ENCODE measurements at regions not wholly inside any gene's neighbourhood (a gene's known extent, or its start where the extent isn't known, plus 50 kb on each side); places are given as distances from the start of the nearest gene placed in this dataset.
A peak's percentile ranks its signal among the peaks of the same experiment; 100 is the strongest.

DNA sequence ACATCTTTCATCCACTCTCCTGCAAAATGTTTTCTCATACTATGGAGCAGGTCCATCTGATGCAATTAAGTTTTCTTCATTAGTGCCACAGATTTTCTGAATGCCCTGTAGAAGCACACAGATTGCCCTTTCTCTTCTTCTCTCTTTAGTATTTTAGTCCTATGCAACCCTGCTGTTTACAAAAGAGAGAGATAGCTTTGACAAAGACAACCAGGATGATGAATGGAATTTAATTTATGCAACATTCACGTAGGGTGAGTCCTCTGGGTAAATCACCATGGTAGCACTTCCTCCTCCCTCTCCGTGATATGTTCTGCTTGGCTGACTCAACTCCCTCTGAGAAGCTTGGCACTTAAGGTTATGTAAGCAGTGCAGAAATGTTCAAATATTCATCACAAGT is 400.9 kb upstream of the PDE3A start:
- H3K23ac ChIP-seq (ENCODE audit: low read depth, low read length, poor library complexity), result no peak overlapping the region
- no peak overlapping the region for H2BK5ac ChIP-seq (ENCODE audit: low read length)
- no peak overlapping the region for H2BK15ac ChIP-seq (ENCODE audit: low read length)
- no peak overlapping the region for H4K91ac ChIP-seq (ENCODE audit: low read depth, low read length, poor library complexity)
- no peak overlapping the region for H2BK12ac ChIP-seq (ENCODE audit: low read length)
- H4K8ac ChIP-seq (ENCODE audit: low read depth, low read length), result no peak overlapping the region
- no peaks in the 10 kb centered on the region for H3K27me3 ChIP-seq (ENCODE audit: control insufficient read depth in 3 of 3, insufficient read depth in 3 of 3, low read depth in 1 of 3, low read length in 3 of 3)
- no peak for DNase-seq (ENCODE audit: low spot score)
- no peak overlapping the region for H3K4me3 ChIP-seq (ENCODE audit: low read length in 2 of 2)
- H3K4me1 ChIP-seq (ENCODE audit: control insufficient read depth in 2 of 2, insufficient read depth in 1 of 2, low read depth in 1 of 2, low read length in 2 of 2), result peaks cover 7 to 49% of the 10 kb centered on the region in 2 donors
- H3K36me3 ChIP-seq (replicated peaks in 1 of 2; ENCODE audit: control insufficient read depth in 2 of 2, insufficient read depth in 2 of 2, low read length in 2 of 2), result no peaks in the 10 kb centered on the region
- no peak overlapping the region for H3K4me2 ChIP-seq (ENCODE audit: insufficient read depth, low read length, poor library complexity, severe bottlenecking)
- no peak overlapping the region for H3K4ac ChIP-seq (ENCODE audit: low read length)
- H3K18ac ChIP-seq (ENCODE audit: low read length), result no peak overlapping the region
- no peaks in the 10 kb centered on the region for H3K9me3 ChIP-seq (replicated peaks in 1 of 2; ENCODE audit: control insufficient read depth in 2 of 2, insufficient read depth in 1 of 2, low read depth in 1 of 2, low read length in 2 of 2)
- no peak overlapping the region for H2AK5ac ChIP-seq (ENCODE audit: low read depth, low read length)
- no peak overlapping the region for H3K27ac ChIP-seq (replicated peaks; ENCODE audit: low read length)
- peak overlapping the region; percentile 72 for H2AFZ ChIP-seq (ENCODE audit: low read length)
- no CpG with 5 or more reads among the region's 2 CpGs for WGBS, 2 donors (ENCODE audit: extremely low coverage in 2 of 2, insufficient read length in 2 of 2, insufficient replicate concordance in 1 of 2)
- H2BK120ac ChIP-seq (ENCODE audit: low read depth, low read length), result no peak overlapping the region
- H3K79me1 ChIP-seq (ENCODE audit: low read depth, low read length), result no peaks in the 10 kb centered on the region
- H3K9ac ChIP-seq (ENCODE audit: low read depth, low read length, poor library complexity), result no peak overlapping the region
- no peak overlapping the region for H3K14ac ChIP-seq (ENCODE audit: low read length)

DNA sequence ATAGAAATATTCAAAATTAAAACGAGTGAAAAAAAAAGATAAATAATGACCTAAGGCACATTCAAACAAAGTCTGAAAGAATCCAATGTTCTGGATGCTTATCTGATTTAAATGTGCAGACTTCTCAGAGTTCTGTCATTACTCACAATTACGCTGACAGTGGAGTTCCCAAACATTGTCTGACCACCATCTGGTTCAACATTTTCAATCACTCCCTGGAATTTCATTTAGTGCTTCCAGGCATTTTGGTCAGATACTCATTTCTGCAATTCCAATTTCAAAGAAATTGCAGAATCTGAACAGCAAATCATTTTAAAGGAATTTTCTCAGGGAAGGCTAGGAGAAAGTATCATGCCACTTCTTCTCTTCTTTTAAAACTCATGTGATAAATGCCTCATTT is 398.2 kb upstream of the PDE3A start:
- Histone ChIP-seq H3K23ac (ENCODE audit: low read depth, low read length, poor library complexity) (no peak overlapping the region), H2AK5ac (ENCODE audit: low read depth, low read length) (no peak overlapping the region), H2BK5ac (ENCODE audit: low read length) (no peak overlapping the region), H3K79me1 (ENCODE audit: low read depth, low read length) (no peaks in the 10 kb centered on the region), H3K9ac (ENCODE audit: low read depth, low read length, poor library complexity) (no peak overlapping the region), H2BK15ac (ENCODE audit: low read length) (no peak overlapping the region), H3K4ac (ENCODE audit: low read length) (no peak overlapping the region), H3K4me1 (ENCODE audit: control insufficient read depth in 2 of 2, insufficient read depth in 1 of 2, low read depth in 1 of 2, low read length in 2 of 2) (peaks cover 7 to 41% of the 10 kb centered on the region in 2 donors), H3K4me3 (ENCODE audit: low read length in 2 of 2) (no peak overlapping the region), H4K8ac (ENCODE audit: low read depth, low read length) (no peak overlapping the region), H4K91ac (ENCODE audit: low read depth, low read length, poor library complexity) (no peak overlapping the region), H3K36me3 (replicated peaks in 1 of 2; ENCODE audit: control insufficient read depth in 2 of 2, insufficient read depth in 2 of 2, low read length in 2 of 2) (no peaks in the 10 kb centered on the region), H3K27me3 (ENCODE audit: control insufficient read depth in 3 of 3, insufficient read depth in 3 of 3, low read depth in 1 of 3, low read length in 3 of 3) (no peaks in the 10 kb centered on the region), H2BK120ac (ENCODE audit: low read depth, low read length) (no peak overlapping the region), H3K9me3 (replicated peaks in 1 of 2; ENCODE audit: control insufficient read depth in 2 of 2, insufficient read depth in 1 of 2, low read depth in 1 of 2, low read length in 2 of 2) (no peaks in the 10 kb centered on the region), H3K27ac (replicated peaks; ENCODE audit: low read length) (no peak overlapping the region), H2BK12ac (ENCODE audit: low read length) (no peak overlapping the region), H3K4me2 (ENCODE audit: insufficient read depth, low read length, poor library complexity, severe bottlenecking) (no peak overlapping the region), H3K18ac (ENCODE audit: low read length) (no peak overlapping the region), H2AFZ (ENCODE audit: low read length) (no peak overlapping the region), H3K14ac (ENCODE audit: low read length) (no peak overlapping the region)
- DNase-seq (ENCODE audit: low spot score), result no peak
- no CpG with 5 or more reads among the region's 2 CpGs for WGBS, 2 donors (ENCODE audit: extremely low coverage in 2 of 2, insufficient read length in 2 of 2, insufficient replicate concordance in 1 of 2)

DNA sequence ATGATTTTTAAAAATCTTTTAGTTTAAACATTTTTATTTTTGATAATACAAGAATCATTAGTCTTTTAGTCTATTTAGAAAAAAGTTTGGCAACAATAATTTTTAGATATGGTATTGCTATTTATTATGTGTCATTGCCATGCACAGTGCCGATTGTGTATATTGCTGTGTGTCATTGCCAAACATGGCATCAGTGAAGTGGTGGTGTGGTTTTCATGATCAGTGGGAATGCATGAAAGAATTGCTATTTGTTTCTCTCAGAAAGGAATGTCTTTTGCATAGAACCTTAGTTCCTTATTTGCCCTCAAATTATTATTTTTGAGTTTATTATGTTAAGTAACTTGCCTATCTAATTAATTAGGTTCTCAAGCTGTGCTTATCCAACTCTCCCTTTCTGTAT is 397.5 kb upstream of the PDE3A start:
- no peak overlapping the region for H4K8ac ChIP-seq (ENCODE audit: low read depth, low read length)
- H3K36me3 ChIP-seq (replicated peaks in 1 of 2; ENCODE audit: control insufficient read depth in 2 of 2, insufficient read depth in 2 of 2, low read length in 2 of 2), result no peaks in the 10 kb centered on the region
- no peak overlapping the region for H3K4me2 ChIP-seq (ENCODE audit: insufficient read depth, low read length, poor library complexity, severe bottlenecking)
- H3K4me3 ChIP-seq (ENCODE audit: low read length in 2 of 2), result no peak overlapping the region
- DNase-seq (ENCODE audit: low spot score), result no peak
- H3K27ac ChIP-seq (replicated peaks; ENCODE audit: low read length), result no peak overlapping the region
- H2BK5ac ChIP-seq (ENCODE audit: low read length), result no peak overlapping the region
- H3K27me3 ChIP-seq (ENCODE audit: control insufficient read depth in 3 of 3, insufficient read depth in 3 of 3, low read depth in 1 of 3, low read length in 3 of 3), result no peaks in the 10 kb centered on the region
- no peak overlapping the region for H2AK5ac ChIP-seq (ENCODE audit: low read depth, low read length)
- WGBS, 2 donors (ENCODE audit: extremely low coverage in 2 of 2, insufficient read length in 2 of 2, insufficient replicate concordance in 1 of 2), result no CpG with 5 or more reads among the region's 1 CpG
- H2BK15ac ChIP-seq (ENCODE audit: low read length), result no peak overlapping the region
- H2BK120ac ChIP-seq (ENCODE audit: low read depth, low read length), result no peak overlapping the region
- H3K4me1 ChIP-seq (ENCODE audit: control insufficient read depth in 2 of 2, insufficient read depth in 1 of 2, low read depth in 1 of 2, low read length in 2 of 2), result peaks cover 7 to 38% of the 10 kb centered on the region in 2 donors
- H3K9ac ChIP-seq (ENCODE audit: low read depth, low read length, poor library complexity), result no peak overlapping the region
- H3K4ac ChIP-seq (ENCODE audit: low read length), result no peak overlapping the region
- no peaks in the 10 kb centered on the region for H3K79me1 ChIP-seq (ENCODE audit: low read depth, low read length)
- H3K14ac ChIP-seq (ENCODE audit: low read length), result no peak overlapping the region
- peak overlapping the region; percentile 60 for H2AFZ ChIP-seq (ENCODE audit: low read length)
- H3K18ac ChIP-seq (ENCODE audit: low read length), result no peak overlapping the region
- H4K91ac ChIP-seq (ENCODE audit: low read depth, low read length, poor library complexity), result no peak overlapping the region
- no peak overlapping the region for H3K23ac ChIP-seq (ENCODE audit: low read depth, low read length, poor library complexity)
- H3K9me3 ChIP-seq (replicated peaks in 1 of 2; ENCODE audit: control insufficient read depth in 2 of 2, insufficient read depth in 1 of 2, low read depth in 1 of 2, low read length in 2 of 2), result no peaks in the 10 kb centered on the region
- H2BK12ac ChIP-seq (ENCODE audit: low read length), result no peak overlapping the region

DNA sequence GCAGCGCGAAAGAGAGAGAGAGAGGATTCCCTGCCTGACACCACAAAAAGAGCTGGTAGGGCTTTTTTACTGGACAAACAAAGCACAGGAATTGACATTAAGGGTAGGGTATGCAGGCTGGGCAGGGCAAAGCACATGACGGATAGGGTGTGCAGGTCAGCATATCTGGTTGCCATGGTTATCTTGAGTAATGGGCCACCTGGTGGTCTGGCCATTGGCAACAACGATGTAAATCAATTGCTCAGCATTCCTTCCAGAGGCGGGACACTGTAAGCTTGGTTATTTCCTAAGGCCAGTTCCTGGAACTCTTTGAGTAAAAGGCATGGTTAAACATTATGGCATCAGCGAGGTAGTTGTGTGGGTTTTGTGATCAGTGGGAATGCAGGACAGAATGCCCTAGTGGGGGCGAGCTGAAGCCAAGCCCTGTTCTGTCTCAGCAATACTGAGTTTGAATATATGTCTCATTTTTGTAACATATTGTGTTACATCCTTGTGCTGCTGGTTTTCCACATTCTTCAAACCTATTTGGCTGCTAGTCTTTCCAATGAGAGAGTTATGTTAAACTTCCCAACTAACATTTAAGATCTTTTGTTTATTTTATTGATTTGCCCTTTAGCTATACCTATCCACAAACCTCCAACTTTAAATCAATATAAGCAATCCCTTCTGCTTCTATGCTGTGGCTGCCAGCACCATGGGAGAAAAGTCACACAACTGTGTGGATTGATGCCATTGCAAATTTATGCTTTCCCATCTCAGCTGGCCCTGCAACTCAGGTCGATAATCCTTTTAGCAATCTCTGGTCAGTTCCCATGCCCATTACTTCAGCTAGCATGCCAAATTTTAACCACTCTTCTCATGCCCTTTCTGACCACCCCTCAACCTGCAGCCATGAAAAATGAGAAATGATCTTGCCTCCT is 396.7 kb upstream of the PDE3A start:
- H3K36me3 ChIP-seq (replicated peaks in 1 of 2; ENCODE audit: control insufficient read depth in 2 of 2, insufficient read depth in 2 of 2, low read length in 2 of 2), result no peaks in the 10 kb centered on the region
- no peak overlapping the region for H3K9ac ChIP-seq (ENCODE audit: low read depth, low read length, poor library complexity)

More for the DNA sequence above, 396.7 kb upstream of the PDE3A start:
- Histone ChIP-seq H3K23ac (ENCODE audit: low read depth, low read length, poor library complexity) (no peak overlapping the region), H3K18ac (ENCODE audit: low read length) (no peak overlapping the region), H2AK5ac (ENCODE audit: low read depth, low read length) (no peak overlapping the region), H2BK5ac (ENCODE audit: low read length) (no peak overlapping the region), H3K9me3 (replicated peaks in 1 of 2; ENCODE audit: control insufficient read depth in 2 of 2, insufficient read depth in 1 of 2, low read depth in 1 of 2, low read length in 2 of 2) (no peaks in the 10 kb centered on the region), H2AFZ (ENCODE audit: low read length) (peak overlapping the region; percentile 60), H2BK12ac (ENCODE audit: low read length) (no peak overlapping the region), H3K4me3 (ENCODE audit: low read length in 2 of 2) (no peak overlapping the region), H3K27ac (replicated peaks; ENCODE audit: low read length) (no peak overlapping the region), H3K79me1 (ENCODE audit: low read depth, low read length) (no peaks in the 10 kb centered on the region), H3K4me1 (ENCODE audit: control insufficient read depth in 2 of 2, insufficient read depth in 1 of 2, low read depth in 1 of 2, low read length in 2 of 2) (peaks cover 7 to 38% of the 10 kb centered on the region in 2 donors), H4K8ac (ENCODE audit: low read depth, low read length) (no peak overlapping the region), H4K91ac (ENCODE audit: low read depth, low read length, poor library complexity) (no peak overlapping the region), H3K4me2 (ENCODE audit: insufficient read depth, low read length, poor library complexity, severe bottlenecking) (no peak overlapping the region), H2BK15ac (ENCODE audit: low read length) (no peak overlapping the region), H3K14ac (ENCODE audit: low read length) (no peak overlapping the region), H3K4ac (ENCODE audit: low read length) (no peak overlapping the region), H3K27me3 (ENCODE audit: control insufficient read depth in 3 of 3, insufficient read depth in 3 of 3, low read depth in 1 of 3, low read length in 3 of 3) (no peaks in the 10 kb centered on the region), H2BK120ac (ENCODE audit: low read depth, low read length) (no peak overlapping the region)
- peak; percentile 18 for DNase-seq (ENCODE audit: low spot score)
- WGBS, 2 donors (ENCODE audit: extremely low coverage in 2 of 2, insufficient read length in 2 of 2, insufficient replicate concordance in 1 of 2), result no CpG with 5 or more reads among the region's 8 CpGs
